MCF 10A (cell line): ENCODE measurements at regions not wholly inside any gene's neighbourhood (a gene's known extent, or its start where the extent isn't known, plus 50 kb on each side); places are given as distances from the start of the nearest gene placed in this dataset.

Experiments
- BruUV-seq: library from RNA; stranded (reverse); fragments of 400-500 nt; replicated peaks from 2 replicates; lab custom pipeline; 2021; lab: Mats Ljungman, UMichigan
- CTCF ChIA-PET: fragments of 300-600 bp; sonication (Branson Sonifier 250); formaldehyde crosslinking; extraction: SDS; loops from one replicate; lab custom pipeline; 2021; ENCODE audit warnings: antibody characterized with exemption, inconsistent platforms; lab: Yijun Ruan, JAX
- POLR2A ChIA-PET: fragments of 300-600, 350-650 bp; sonication (Branson Sonifier 250); formaldehyde crosslinking; extraction: SDS; loops from one replicate; lab custom pipeline; 2020; ENCODE audit warnings: antibody characterized with exemption, inconsistent platforms; lab: Yijun Ruan, JAX
- DNase-seq: peaks from one replicate; pipeline ENCODE4 v3.0.0-alpha.2; 2018; ENCODE audit not compliant: unreplicated experiment
- H3K27ac Mint-ChIP-seq: one replicate; pipeline ENCODE4 v1.8.0; 2022; ENCODE audit warnings: mild to moderate bottlenecking, low read depth, mixed read lengths; ENCODE audit not compliant: unreplicated experiment
- H3K27me3 Mint-ChIP-seq: one replicate; pipeline ENCODE4 v1.8.0; 2022; ENCODE audit warnings: mixed read lengths; ENCODE audit not compliant: insufficient read depth, unreplicated experiment
- H3K36me3 Mint-ChIP-seq: one replicate; pipeline ENCODE4 v1.8.0; 2022; ENCODE audit warnings: mild to moderate bottlenecking, moderate library complexity, mixed read lengths; ENCODE audit not compliant: insufficient read depth, unreplicated experiment
- H3K4me1 Mint-ChIP-seq: one replicate; pipeline ENCODE4 v1.8.0; 2022; ENCODE audit warnings: mixed read lengths; ENCODE audit not compliant: insufficient read depth, unreplicated experiment
- H3K4me3 Mint-ChIP-seq: one replicate; pipeline ENCODE4 v1.8.0; 2022; ENCODE audit warnings: mild to moderate bottlenecking, moderate library complexity, mixed read lengths; ENCODE audit not compliant: unreplicated experiment
- H3K9me3 Mint-ChIP-seq: one replicate; pipeline ENCODE4 v1.8.0; 2022; ENCODE audit warnings: mixed read lengths; ENCODE audit not compliant: unreplicated experiment
- CTCF ChIP-seq: fragments of 200-600 bp; IDR thresholded peaks from one replicate; pipeline ENCODE4 v1.8.0; 2022; ENCODE audit warnings: antibody characterized with exemption, mild to moderate bottlenecking; ENCODE audit not compliant: unreplicated experiment
- intact Hi-C: fragments of 100-400 bp; cut with micrococcal nuclease; formaldehyde crosslinking; loops from 2 replicates; pipeline ENCODE4 v1.14.1; 2022

GRCh38 chr4:189129044-189129694 is 811.5 kb upstream of the FRG1 start:
- POLR2A ChIA-PET: interaction anchor here (1.2 to 1.5 kb wide), 2 partner anchors 153 to 188 kb away, joined by 3 to 4 read pairs; no protein-coding TSS in a partner anchor
- TF ChIP-seq CTCF: no peak
- Mint-ChIP-seq H3K27me3 (no peaks in the 10 kb centered on the region), H3K4me3 (no peak overlapping the region), H3K9me3 (no peaks in the 10 kb centered on the region), H3K4me1 (no peaks in the 10 kb centered on the region), H3K27ac (no peak overlapping the region), H3K36me3 (no peaks in the 10 kb centered on the region)
- no peak for DNase-seq
- no TSS peak for BruUV-seq
- CTCF ChIA-PET: interaction anchor here (1.2 kb wide), 1 partner anchor 161 kb away, joined by 3 read pairs; no protein-coding TSS in a partner anchor
- intact Hi-C loops: loop anchor here (5.0 to 10.0 kb wide), 5 partner anchors 344 to 1024 kb away; partner anchors contain the start of gene TRIML2

- no peak for DNase-seq
- Mint-ChIP-seq H3K27ac (no peak overlapping the region), H3K4me3 (no peak overlapping the region), H3K36me3 (no peaks in the 10 kb centered on the region), H3K4me1 (no peaks in the 10 kb centered on the region), H3K27me3 (no peaks in the 10 kb centered on the region), H3K9me3 (no peaks in the 10 kb centered on the region)
- TF ChIP-seq CTCF: no peak
- CTCF ChIA-PET: interaction anchor here (0.7 to 1.6 kb wide), 2 partner anchors 71 to 662 kb away, joined by 3 to 5 read pairs; no protein-coding TSS in a partner anchor
- BruUV-seq: no TSS peak
- intact Hi-C loops: no loop called here
- POLR2A ChIA-PET: no interaction called here
Measured at GRCh38 chr4:189131118-189131517, 809.6 kb upstream of the FRG1 start.

GRCh38 chr4:189136462-189136861 is 804.2 kb upstream of the FRG1 start:
- H3K9me3 Mint-ChIP-seq: peaks cover 8% of the 10 kb centered on the region
- DNase-seq: peak; percentile 38
- no peaks in the 10 kb centered on the region for H3K4me1 Mint-ChIP-seq
- H3K36me3 Mint-ChIP-seq: no peaks in the 10 kb centered on the region
- H3K27ac Mint-ChIP-seq: peak overlapping the region; percentile 95
- no peaks in the 10 kb centered on the region for H3K27me3 Mint-ChIP-seq
- TF ChIP-seq CTCF: no peak
- intact Hi-C loops: no loop called here
- ChIA-PET CTCF (no interaction called here), POLR2A (no interaction called here)
- no TSS peak for BruUV-seq
- H3K4me3 Mint-ChIP-seq: no peak overlapping the region

GRCh38 chr4:189143263-189143952 is 797.3 kb upstream of the FRG1 start:
- H3K4me3 Mint-ChIP-seq: no peak overlapping the region
- POLR2A ChIA-PET: interaction anchor here (0.8 to 1.5 kb wide), 9 partner anchors 14 to 1017 kb away, joined by 3 to 7 read pairs (median 4); no protein-coding TSS in a partner anchor
- no TSS peak for BruUV-seq
- TF ChIP-seq CTCF: no peak
- H3K27me3 Mint-ChIP-seq: no peaks in the 10 kb centered on the region
- H3K36me3 Mint-ChIP-seq: no peaks in the 10 kb centered on the region
- H3K27ac Mint-ChIP-seq: peak overlapping the region; percentile 71
- intact Hi-C loops: loop anchor here (5.0 kb wide), 1 partner anchor 59 kb away; no protein-coding TSS in a partner anchor
- DNase-seq: peak; percentile 100
- CTCF ChIA-PET: interaction anchor here (0.6 to 0.8 kb wide), 5 partner anchors 10 to 182 kb away, joined by 3 read pairs; no protein-coding TSS in a partner anchor
- no peaks in the 10 kb centered on the region for H3K9me3 Mint-ChIP-seq
- peaks cover 8% of the 10 kb centered on the region for H3K4me1 Mint-ChIP-seq
